ENCODE measurements at regions not wholly inside any gene's neighbourhood (a gene's known extent, or its start where the extent isn't known, plus 50 kb on each side); places are given as distances from the start of the nearest gene placed in this dataset.
"Not testable (repeated sequence)": the region's sequence is repeated elsewhere in the genome, so short reads cannot be mapped to it uniquely, and the experiment has no call there.

DNA sequence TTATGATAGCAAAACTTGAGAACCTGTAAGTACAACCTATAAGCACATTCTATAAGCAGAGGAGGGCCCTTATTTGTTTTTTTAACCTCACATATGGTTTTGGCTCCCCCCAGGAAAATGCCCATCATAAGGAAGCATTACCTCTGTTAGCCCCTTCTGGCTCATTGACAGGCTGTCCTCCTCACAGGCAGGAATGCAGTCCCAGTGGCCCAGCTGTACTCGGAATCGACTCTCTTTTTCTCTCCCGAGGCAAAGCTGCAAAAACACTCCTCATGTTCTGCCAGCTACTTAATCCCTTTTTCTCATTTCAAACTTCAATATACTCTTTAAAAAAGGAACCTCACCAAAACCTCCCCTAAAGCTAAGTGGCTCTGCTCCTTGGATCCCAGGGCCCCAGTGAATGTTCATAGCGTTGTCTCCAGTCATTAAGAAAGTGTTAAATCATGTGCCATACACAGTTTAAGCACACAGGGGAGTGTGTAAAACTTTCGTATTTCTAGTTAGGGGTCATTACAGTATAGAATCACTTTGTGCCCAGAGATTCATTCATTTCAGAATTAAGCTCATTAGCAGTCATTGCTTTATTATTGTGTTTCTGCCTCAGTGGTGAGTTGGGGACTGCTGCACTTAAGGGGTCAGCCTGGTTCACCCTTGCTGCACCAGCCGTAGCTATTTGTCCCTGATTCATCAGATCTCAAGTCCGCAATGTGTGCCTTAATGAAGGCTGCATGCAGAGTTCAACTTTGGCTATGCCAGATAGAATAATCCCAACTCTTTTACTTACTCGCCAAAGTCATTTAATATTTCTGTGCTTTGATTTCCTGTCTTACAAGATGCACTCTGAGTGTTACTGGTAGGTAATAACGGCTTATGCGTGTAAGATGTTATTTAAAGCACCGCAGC, 57.6 kb downstream of the JRKL start:
- intact Hi-C loops (cut with DNase I): no loop called here
- DNase-seq: no peak
- peak; percentile 41 for ATAC-seq (ENCODE audit: poor library complexity)

DNA sequence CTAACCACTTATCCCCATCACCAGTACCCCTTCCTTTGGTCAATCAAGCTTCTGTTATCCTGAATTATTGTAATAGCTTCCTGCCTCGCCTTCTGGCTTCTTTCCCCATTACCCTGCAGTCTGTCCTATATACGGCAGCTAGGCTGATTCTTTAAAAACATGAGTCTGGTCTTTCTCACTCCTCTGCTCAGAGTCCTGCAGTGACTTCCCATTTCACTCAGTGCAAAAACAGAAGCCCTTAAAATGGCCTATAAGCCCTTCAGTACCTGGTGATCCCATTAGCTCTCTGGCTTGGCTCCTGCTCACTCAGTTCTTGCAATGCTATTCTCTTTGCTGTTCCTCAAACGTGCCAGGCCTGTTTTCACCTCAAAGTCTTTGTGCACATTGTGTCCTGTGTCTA, 58.4 kb downstream of the JRKL start:
- DNase-seq: no peak
- peak; percentile 36 for ATAC-seq (ENCODE audit: poor library complexity)
- intact Hi-C loops (cut with DNase I): no loop called here

DNA sequence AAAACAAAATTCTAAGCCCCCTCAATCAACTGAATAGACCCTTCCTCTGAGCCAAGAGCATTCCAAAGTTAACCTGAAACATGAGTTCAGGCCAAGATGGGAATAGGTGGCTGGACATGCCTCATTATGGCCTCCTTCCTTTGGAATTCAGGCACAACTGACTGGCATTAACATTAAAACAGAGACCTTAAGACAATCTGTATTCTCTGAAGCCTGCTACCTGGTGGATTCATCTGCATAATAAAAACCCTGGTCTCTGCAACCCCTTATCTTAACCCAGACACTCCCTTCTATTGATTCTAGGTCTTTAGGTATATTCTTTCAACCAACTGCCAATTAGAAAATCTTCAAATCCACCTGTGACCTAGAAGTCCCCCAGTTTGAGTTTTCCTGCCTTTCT, 66.3 kb downstream of the JRKL start:
- no peak for ATAC-seq (ENCODE audit: poor library complexity)
- intact Hi-C loops (cut with DNase I): no loop called here

DNA sequence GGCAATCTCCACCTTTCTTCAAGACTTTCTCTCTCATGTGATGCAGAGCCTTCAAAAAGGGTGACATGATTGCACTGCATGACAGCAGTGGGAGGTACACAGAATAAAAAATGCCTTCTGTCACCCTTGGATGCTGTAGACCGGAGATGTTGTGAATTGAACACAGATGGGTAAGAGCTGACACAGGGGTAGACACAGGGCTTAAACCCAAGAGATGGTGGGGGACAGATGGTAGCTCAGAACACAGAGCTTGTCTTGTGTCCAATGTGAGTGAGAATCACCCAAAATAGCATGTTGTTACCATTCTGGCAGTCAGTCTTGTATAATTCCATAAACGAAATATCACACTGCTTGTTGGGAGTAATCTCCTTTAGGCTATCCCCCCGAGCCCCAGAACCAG, 69.9 kb downstream of the JRKL start:
- ATAC-seq (ENCODE audit: poor library complexity) (no peak), DNase-seq (no peak)
- intact Hi-C loops (cut with DNase I): no loop called here

More for the DNA sequence above, 66.3 kb downstream of the JRKL start:
- no peak for DNase-seq

DNA sequence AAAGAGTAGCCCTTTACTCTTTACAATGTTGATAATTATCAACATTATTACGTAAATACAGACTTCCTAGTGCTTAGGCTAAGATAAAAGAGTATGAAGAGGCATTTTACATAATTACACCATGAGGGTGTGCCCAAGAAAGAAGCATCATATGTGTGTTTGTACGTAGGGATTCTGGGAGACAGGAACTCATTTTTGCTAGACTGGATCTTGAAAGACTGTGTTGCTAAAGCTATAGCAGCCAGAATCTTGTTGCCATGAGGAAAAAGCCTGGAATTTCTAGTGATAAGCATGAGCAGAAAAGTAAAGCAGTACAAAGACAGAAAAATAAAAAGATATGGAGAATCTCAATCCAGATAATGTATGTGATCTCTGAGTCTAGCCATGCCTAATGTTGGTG, 72.1 kb downstream of the JRKL start:
- no peak for ATAC-seq (ENCODE audit: poor library complexity)
- intact Hi-C loops (cut with DNase I): no loop called here
- no peak for DNase-seq

DNA sequence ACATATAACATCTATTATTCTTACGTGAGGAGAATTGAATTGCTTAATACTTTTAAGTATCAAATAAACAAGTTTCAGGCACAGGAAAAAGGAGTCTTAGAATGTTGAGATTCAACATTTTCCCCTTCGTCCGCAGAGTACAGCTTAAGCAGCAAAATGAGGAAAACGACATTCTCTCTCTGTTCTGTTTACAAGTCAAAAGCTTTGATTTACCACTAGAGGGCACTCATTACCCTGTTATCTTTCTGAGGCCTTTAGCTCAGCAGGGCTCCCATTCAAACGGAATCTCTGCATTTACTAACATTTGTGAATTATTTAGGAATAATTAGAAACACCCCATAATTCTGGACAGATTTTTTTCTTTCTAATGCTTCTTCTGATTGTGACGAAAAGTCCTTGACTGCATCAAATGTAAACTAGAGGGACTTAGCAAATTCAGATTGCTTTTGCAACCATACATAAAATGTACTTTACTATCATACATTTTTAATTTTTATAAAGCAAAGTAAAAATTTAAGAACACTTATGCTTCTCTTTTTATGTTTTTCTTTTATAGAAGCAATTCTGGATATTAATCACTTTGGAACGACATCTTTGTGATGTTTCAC, 75.0 kb downstream of the JRKL start:
- no peak for DNase-seq
- intact Hi-C loops (cut with DNase I): no loop called here

DNA sequence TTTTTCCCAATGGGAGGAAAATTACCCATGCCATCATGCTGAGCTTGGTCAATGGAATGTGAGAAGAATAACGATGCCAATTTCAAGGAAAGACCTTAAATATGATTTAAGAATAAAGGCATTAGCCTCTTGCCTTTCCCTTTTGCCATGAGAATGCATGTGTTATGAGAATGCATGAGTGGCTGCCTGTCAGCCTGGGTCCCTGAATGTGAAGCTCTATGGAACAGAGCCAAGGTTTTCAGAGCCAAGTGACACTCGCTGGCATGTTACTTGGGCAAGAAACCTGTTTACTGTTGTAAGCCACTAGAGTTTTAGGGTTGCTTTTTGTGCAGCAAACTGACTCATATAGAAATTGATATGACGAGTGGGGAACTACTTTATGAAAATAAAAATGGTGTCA, 75.7 kb downstream of the JRKL start:
- ATAC-seq (ENCODE audit: poor library complexity): peak; percentile 87
- DNase-seq: peak; percentile 44
- intact Hi-C loops (cut with DNase I): no loop called here

More for the DNA sequence above, 75.0 kb downstream of the JRKL start:
- ATAC-seq (ENCODE audit: poor library complexity): peak; percentile 96

DNA sequence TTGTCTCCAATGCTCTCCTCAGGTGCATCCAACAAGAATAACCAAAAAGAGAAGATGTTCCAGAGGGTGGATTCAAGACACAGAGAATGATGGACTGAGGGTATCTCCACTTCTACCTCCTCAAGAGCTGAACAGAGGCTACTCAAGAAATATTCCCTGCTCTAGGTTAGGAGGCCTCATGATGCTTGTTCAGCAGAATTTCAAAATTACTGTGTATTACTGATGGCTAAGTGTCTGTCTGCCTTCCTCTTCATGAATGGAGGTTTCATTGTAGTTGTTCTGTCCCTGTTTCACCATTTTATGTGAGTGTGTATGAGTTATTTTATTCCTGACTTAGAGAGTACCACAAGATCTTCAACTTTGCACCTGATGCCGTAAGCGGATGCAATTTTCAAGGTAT, 76.8 kb downstream of the JRKL start:
- no peak for DNase-seq
- intact Hi-C loops (cut with DNase I): no loop called here
- ATAC-seq (ENCODE audit: poor library complexity): no peak

DNA sequence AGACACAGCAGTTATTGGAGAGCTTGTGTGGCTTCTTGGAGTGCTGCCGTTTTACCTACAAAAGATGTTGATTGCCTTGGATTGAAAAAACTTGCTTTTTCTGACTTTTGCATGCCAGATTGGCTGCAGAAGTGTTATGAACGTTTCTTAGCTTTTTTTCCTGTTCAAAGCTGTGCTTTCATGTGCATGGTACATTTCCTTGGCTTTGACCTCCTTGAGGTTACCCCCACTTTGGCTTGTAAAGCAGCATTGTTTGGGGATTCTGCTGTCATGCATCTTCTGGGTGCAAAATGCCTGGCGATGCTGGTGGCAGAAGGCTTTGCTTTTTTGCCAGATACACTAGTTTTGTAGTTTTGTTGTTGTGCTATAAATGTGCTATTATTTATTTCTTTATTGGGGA, 80.0 kb downstream of the JRKL start:
- intact Hi-C loops (cut with DNase I): no loop called here
- no peak for ATAC-seq (ENCODE audit: poor library complexity)
- DNase-seq: no peak

DNA sequence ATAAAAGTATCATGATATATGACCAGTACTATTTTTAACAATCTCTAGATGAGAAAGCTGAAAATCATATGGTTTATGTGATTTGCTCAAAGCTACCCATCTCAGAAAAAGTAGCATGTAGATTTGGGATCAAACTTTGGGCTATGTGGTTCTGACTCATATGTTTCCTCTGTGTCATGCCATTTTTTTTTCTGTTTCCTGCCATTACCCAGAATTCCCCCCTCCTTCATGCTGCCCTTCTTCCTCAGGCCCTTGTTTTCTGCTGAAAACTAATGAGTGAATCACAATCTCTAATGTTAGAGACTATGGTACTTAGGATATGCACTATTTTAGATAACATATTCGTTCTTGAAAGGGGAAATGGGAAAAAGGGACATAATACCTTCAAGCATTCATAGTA, 80.7 kb downstream of the JRKL start:
- ATAC-seq (ENCODE audit: poor library complexity) (no peak), DNase-seq (no peak)
- intact Hi-C loops (cut with DNase I): no loop called here

DNA sequence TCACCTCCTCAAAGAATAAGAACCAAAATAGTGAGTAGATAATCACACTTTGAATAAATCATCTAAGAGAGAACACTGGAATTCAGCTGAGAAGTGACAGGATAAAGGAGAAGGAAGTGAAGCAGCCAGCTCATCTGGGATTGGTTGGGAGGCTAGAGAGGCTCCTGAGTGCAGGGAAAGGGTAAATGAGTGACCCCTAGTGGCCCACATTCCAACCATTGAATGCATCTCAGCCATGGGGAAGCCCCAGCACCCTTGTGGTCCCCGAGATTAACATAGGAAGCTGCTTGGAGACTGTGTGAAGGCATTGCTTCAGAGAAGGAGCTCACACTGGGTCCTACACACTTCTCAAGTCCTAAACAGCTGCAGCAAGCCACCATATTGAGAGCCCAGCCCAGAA, 82.3 kb downstream of the JRKL start:
- intact Hi-C loops (cut with DNase I): no loop called here
- no peak for DNase-seq
- ATAC-seq (ENCODE audit: poor library complexity): no peak

DNA sequence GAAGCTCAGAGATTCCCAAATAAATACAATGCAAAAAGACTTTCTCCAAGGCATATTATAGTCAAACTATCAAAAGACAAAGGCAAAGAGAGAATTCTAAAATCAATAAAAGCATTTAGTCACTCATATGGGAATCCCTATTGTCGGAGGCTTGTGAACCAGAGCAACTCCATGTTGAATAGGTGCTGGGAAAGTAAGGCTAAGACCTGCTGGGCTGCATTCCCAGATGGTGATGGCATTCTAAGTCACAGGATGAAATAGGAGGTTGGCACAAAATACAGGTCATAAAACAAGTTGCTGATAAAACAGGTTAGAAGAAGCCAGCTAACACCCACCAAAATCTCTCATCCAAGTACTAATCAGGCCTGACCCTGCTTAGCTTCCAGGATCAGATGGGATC, 84.5 kb downstream of the JRKL start:
- DNase-seq (no peak), ATAC-seq (ENCODE audit: poor library complexity) (no peak)
- intact Hi-C loops (cut with DNase I): no loop called here

DNA sequence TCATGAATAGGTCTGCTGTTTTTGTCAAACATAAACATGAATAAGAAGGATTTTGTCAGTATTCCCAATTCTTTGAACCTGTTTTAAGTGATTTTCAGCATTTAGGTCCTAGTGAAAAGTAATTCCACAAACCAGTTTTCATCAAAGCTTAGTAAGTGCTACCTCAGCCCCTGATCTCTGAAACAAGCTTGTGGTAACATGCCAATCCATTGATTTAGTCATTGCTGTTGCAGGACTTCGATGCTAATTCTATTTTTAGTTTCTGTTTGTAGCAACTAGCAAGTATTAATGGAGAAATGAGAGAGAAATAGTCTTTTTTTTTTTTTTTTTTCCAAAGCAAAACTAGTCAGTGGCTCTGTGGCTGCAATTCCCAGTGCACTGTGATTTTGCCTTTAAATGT, 91.4 kb downstream of the JRKL start:
- ATAC-seq (ENCODE audit: poor library complexity) (peak; percentile 6), DNase-seq (no peak)
- intact Hi-C loops (cut with DNase I): loop anchor here (10.0 kb wide), 1 partner anchor 134 kb away; no protein-coding TSS in a partner anchor

DNA sequence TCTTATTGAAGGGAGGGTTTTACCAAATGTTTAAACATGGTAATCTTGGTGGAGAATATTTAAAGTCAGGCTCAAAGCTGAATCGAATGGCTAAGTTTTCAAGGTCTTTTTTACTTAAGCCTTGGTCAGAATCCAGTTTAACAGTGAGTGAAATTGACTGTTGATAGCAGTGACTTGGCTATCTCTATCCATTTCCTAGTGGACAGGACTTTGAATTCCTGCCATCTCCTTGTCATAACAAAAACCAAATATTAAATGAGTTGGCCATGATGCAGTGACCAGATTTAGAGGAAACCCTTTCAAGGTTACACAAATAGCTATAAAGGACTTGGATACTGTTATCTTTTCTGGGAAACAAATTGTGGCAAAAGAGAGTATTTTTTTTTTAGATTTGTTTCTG, 92.0 kb downstream of the JRKL start:
- DNase-seq (no peak), ATAC-seq (ENCODE audit: poor library complexity) (peak; percentile 93)
- intact Hi-C loops (cut with DNase I): loop anchor here (10.0 kb wide), 1 partner anchor 133 kb away; no protein-coding TSS in a partner anchor

DNA sequence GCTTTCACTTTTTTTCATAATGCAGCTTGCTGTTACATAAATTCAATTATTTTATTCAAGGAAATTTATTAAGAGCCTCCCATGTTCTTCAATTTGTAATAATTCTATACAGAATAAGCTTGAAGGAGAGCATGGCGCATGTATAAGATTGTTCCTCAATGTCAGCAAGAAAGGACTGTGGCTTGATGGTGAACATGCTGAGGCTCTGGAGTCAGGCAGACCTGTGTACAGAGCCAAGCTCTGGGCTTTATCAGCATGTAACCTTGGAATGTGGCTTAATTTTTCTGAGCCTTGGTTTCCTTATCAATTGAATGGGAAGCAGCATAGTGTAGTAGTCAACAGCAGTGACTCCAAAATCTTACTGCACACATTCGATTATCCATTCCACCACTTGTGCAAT, 92.4 kb downstream of the JRKL start:
- DNase-seq (no peak), ATAC-seq (ENCODE audit: poor library complexity) (peak; percentile 59)
- intact Hi-C loops (cut with DNase I): loop anchor here (10.0 kb wide), 1 partner anchor 133 kb away; no protein-coding TSS in a partner anchor

DNA sequence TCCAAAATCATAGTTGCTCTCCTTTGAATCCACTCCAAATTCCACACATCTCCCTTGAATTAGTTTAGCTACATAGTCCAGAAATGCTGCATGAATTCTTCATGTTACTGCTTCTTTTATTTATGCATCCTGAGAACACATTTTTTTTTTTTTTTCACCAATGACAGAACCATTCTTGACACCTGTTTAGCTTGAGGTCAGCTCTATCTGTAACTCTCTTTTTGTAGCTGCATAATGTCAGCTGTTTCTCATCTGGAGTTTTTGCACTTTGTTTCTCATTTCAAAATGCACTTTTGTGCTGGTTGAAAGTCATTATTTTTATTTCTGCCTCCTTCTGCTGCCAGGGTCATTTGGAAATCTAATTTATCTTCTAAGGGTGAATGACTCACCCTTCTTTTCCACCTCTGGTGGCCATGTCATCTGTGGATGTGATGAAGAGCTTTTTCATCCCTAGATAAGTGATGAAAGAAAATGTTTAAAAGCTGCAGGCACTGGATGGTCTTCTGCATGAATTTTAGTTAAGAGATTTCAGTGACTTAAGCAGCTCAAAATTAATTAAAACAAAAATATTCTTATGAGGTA, 93.7 kb downstream of the JRKL start:
- intact Hi-C loops (cut with DNase I): loop anchor here (10.0 kb wide), 1 partner anchor 131 kb away; no protein-coding TSS in a partner anchor
- no peak for ATAC-seq (ENCODE audit: poor library complexity)
- DNase-seq: no peak

DNA sequence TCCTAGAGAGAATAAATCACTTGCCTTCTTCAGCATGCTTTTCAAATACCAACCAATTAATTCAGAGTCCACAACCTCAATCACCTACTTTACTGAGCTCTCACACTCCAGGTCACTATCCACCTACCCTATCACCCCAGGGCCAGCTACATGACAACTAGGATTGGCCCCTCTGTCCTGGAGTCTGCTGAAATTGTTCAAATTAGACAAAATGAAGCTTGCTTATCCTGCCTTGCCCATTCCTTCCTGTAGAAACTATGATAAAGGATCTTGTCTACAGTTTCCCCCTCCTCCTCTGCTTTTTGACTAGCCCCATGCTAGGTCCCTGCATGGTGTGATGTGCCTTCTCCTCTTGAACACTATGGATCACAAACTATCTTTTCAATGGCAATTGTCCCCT, 94.5 kb downstream of the JRKL start:
- ATAC-seq (ENCODE audit: poor library complexity) (no peak), DNase-seq (no peak)
- intact Hi-C loops (cut with DNase I): loop anchor here (10.0 kb wide), 1 partner anchor 130 kb away; no protein-coding TSS in a partner anchor

DNA sequence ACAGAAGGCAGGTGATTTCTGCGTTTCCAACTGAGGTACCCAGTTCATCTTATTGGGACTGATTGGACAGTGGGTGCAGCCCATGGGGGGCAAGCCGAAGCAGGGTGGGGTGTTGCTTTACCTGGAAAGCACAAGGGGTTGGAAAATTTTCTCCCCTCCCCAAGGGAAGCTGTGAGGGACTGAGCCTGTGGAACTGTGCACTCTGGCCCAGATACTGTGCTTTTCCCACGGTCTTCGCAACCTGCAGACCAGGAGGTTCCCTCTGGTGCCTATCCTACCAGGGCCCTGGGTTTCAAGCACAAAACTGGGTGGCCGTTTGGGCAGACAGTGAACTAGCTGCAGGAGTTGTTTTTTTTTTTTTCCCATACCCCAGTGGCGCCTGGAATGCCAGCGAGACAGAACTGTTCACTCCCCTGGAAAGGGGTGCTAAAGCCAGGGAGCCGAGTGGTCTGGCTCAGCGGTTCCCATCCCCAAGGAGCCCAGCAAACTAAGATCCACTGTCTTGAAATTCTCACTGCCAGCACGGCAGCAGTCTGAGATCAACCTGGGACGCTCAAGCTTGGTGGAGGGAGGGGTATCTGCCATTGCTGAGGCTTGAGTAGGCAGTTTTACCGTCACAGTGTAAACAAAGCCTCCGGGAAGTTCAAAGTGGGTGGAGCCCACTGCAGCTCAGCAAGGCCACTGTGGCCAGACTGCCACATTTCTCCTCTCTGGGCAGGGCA, 97.2 kb downstream of the JRKL start:
- DNase-seq: no peak
- no peak for ATAC-seq (ENCODE audit: poor library complexity)
- intact Hi-C loops (cut with DNase I): loop anchor here (10.0 kb wide), 1 partner anchor 128 kb away; no protein-coding TSS in a partner anchor

DNA sequence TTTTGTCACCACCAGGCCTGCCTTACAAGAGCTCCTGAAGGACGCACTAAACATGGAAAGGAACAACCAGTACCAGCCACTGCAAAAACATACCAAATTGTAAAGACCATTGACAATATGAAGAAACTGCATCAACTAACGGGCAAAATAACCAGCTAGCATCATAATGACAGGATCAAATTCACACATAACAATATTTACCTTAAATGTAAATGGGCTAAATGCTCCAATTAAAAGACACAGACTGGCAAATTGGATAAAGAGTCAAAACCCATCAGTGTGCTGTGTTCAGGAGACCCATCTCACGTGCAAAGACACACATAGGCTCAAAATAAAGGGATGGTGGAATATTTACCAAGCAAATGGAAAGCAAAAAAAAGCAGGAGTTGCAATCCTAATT, 99.1 kb downstream of the JRKL start:
- DNase-seq; ATAC-seq (ENCODE audit: poor library complexity): not testable (repeated sequence)
- intact Hi-C loops (cut with DNase I): loop anchor here (10.0 kb wide), 1 partner anchor 126 kb away; no protein-coding TSS in a partner anchor

Data from Right ventricle myocardium superior (tissue), 1 donor.